GM18873 (cell line): ENCODE measurements at regions not wholly inside any gene's neighbourhood (a gene's known extent, or its start where the extent isn't known, plus 50 kb on each side); places are given as distances from the start of the nearest gene placed in this dataset.

Source experiments
- ATAC-seq: cut with Tn5 transposase; IDR thresholded peaks from one replicate; pipeline ENCODE4 v1.9.1; 2021; ENCODE audit warnings: mild to moderate bottlenecking, moderate library complexity, moderate number of reproducible peaks; ENCODE audit not compliant: unreplicated experiment, low FRiP score

- no peak for ATAC-seq
Measured at GRCh38 chr6:92840246-92840930, 579.0 kb downstream of the EPHA7 start.

- no peak for ATAC-seq
Measured at GRCh38 chr6:92828788-92829187, 590.6 kb downstream of the EPHA7 start.

- ATAC-seq = no peak
Measured at GRCh38 chr6:92827104-92827503, 592.3 kb downstream of the EPHA7 start.

GRCh38 chr6:92826633-92827032 lies 592.7 kb downstream of the EPHA7 start:
- ATAC-seq = no peak

GRCh38 chr6:92822222-92822621 lies 597.1 kb downstream of the EPHA7 start:
- no peak for ATAC-seq

- ATAC-seq = no peak
Measured at GRCh38 chr6:92820601-92821000, 598.8 kb downstream of the EPHA7 start.

- ATAC-seq = peak; percentile 83
Measured at GRCh38 chr6:92810913-92811312, 608.4 kb downstream of the EPHA7 start.

GRCh38 chr6:92806254-92806653 lies 613.1 kb downstream of the EPHA7 start:
- no peak for ATAC-seq

- no peak for ATAC-seq
Measured at GRCh38 chr6:92791403-92791802, 628.0 kb downstream of the EPHA7 start.

- ATAC-seq = no peak
Measured at GRCh38 chr6:92790381-92790780, 629.0 kb downstream of the EPHA7 start.

GRCh38 chr6:92784235-92784634 lies 635.1 kb downstream of the EPHA7 start:
- ATAC-seq = no peak

- no peak for ATAC-seq
Measured at GRCh38 chr6:92779746-92780145, 639.6 kb downstream of the EPHA7 start.

GRCh38 chr6:92777146-92777740 lies 642.1 kb downstream of the EPHA7 start:
- no peak for ATAC-seq

GRCh38 chr6:92770540-92770939 lies 648.8 kb downstream of the EPHA7 start:
- no peak for ATAC-seq

- no peak for ATAC-seq
Measured at GRCh38 chr6:92767101-92767500, 652.3 kb downstream of the EPHA7 start.

- ATAC-seq = no peak
Measured at GRCh38 chr6:92763680-92764079, 655.7 kb downstream of the EPHA7 start.

- ATAC-seq = no peak
Measured at GRCh38 chr6:92763274-92763584, 656.1 kb downstream of the EPHA7 start.

GRCh38 chr6:92762443-92763273 lies 656.7 kb downstream of the EPHA7 start:
- no peak for ATAC-seq

- ATAC-seq = no peak
Measured at GRCh38 chr6:92759178-92759577, 660.2 kb downstream of the EPHA7 start.

GRCh38 chr6:92757925-92758324 lies 661.4 kb downstream of the EPHA7 start:
- ATAC-seq = no peak

GRCh38 chr6:92756912-92757311 lies 662.4 kb downstream of the EPHA7 start:
- ATAC-seq = no peak

GRCh38 chr6:92753956-92754355 lies 665.4 kb downstream of the EPHA7 start:
- ATAC-seq = no peak
